Ishikawa (cell line): ENCODE measurements at regions not wholly inside any gene's neighbourhood (a gene's known extent, or its start where the extent isn't known, plus 50 kb on each side); places are given as distances from the start of the nearest gene placed in this dataset.

Source experiments
- CEBPB ChIP-seq: IDR thresholded peaks from 2 replicates; pipeline ENCODE4 v1.6.1; 2012
- EP300 ChIP-seq: IDR thresholded peaks from 2 replicates; pipeline ENCODE4 v1.6.1; 2012; ENCODE audit warnings: borderline replicate concordance
- FOXM1 ChIP-seq: IDR thresholded peaks from 2 replicates; pipeline ENCODE4 v1.6.1; 2012; ENCODE audit warnings: low read depth, borderline replicate concordance
- NFIC ChIP-seq: IDR thresholded peaks from 2 replicates; pipeline ENCODE4 v1.6.1; 2012
- RAD21 ChIP-seq: IDR thresholded peaks from 2 replicates; pipeline ENCODE4 v1.6.1; 2012; ENCODE audit warnings: low read depth
- TCF12 ChIP-seq: IDR thresholded peaks from 2 replicates; pipeline ENCODE4 v1.6.1; 2012; ENCODE audit warnings: low read depth
- YY1 ChIP-seq: IDR thresholded peaks from 2 replicates; pipeline ENCODE4 v1.6.1; 2012; ENCODE audit warnings: low read depth
- ZBTB7A ChIP-seq: IDR thresholded peaks from 2 replicates; pipeline ENCODE4 v1.6.1; 2012; ENCODE audit warnings: low read depth
- TF ChIP-seq, protein P1 (sequence below): IDR thresholded peaks from 2 replicates; pipeline ENCODE4 v1.6.1; 2012; ENCODE audit warnings: low read depth, mild to moderate bottlenecking
- TF ChIP-seq, protein P2 (sequence below): IDR thresholded peaks from 2 replicates; pipeline ENCODE4 v1.6.1; 2012
- TF ChIP-seq, protein P3 (sequence below): IDR thresholded peaks from 2 replicates; pipeline ENCODE4 v1.6.1; 2012

DNA sequence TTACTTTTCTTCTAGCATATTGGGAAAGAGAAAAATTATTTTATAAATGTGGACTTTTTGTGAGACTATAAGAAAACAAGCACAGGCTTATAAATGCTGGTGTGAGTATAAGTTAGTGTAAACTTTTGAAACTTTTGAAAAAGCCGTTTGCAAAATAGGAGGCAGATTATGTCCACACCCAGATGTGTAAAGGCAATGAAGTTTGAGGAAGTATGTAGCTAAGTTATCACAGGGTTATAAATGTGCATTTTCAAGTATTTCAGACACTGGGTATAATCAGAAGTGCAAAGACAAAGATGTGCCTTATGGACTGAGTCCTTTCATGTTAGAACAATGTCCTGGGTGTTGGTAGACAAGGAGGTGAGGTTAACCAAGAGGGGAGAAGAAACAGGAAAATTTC, 85.5 kb downstream of the ANXA1 start:
- TF ChIP-seq, protein P1, sequence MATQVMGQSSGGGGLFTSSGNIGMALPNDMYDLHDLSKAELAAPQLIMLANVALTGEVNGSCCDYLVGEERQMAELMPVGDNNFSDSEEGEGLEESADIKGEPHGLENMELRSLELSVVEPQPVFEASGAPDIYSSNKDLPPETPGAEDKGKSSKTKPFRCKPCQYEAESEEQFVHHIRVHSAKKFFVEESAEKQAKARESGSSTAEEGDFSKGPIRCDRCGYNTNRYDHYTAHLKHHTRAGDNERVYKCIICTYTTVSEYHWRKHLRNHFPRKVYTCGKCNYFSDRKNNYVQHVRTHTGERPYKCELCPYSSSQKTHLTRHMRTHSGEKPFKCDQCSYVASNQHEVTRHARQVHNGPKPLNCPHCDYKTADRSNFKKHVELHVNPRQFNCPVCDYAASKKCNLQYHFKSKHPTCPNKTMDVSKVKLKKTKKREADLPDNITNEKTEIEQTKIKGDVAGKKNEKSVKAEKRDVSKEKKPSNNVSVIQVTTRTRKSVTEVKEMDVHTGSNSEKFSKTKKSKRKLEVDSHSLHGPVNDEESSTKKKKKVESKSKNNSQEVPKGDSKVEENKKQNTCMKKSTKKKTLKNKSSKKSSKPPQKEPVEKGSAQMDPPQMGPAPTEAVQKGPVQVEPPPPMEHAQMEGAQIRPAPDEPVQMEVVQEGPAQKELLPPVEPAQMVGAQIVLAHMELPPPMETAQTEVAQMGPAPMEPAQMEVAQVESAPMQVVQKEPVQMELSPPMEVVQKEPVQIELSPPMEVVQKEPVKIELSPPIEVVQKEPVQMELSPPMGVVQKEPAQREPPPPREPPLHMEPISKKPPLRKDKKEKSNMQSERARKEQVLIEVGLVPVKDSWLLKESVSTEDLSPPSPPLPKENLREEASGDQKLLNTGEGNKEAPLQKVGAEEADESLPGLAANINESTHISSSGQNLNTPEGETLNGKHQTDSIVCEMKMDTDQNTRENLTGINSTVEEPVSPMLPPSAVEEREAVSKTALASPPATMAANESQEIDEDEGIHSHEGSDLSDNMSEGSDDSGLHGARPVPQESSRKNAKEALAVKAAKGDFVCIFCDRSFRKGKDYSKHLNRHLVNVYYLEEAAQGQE: no peak
- TF ChIP-seq, protein P2, sequence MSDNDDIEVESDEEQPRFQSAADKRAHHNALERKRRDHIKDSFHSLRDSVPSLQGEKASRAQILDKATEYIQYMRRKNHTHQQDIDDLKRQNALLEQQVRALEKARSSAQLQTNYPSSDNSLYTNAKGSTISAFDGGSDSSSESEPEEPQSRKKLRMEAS: no peak
- TF ChIP-seq ZBTB7A (no peak), CEBPB (no peak), EP300 (no peak), TCF12 (no peak), FOXM1 (no peak), NFIC (no peak), RAD21 (no peak), YY1 (no peak)
- TF ChIP-seq, protein P3, sequence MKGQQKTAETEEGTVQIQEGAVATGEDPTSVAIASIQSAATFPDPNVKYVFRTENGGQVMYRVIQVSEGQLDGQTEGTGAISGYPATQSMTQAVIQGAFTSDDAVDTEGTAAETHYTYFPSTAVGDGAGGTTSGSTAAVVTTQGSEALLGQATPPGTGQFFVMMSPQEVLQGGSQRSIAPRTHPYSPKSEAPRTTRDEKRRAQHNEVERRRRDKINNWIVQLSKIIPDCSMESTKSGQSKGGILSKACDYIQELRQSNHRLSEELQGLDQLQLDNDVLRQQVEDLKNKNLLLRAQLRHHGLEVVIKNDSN: no peak
